H9 (cell line): ENCODE measurements at regions not wholly inside any gene's neighbourhood (a gene's known extent, or its start where the extent isn't known, plus 50 kb on each side); places are given as distances from the start of the nearest gene placed in this dataset.

Source experiments
- DNase-seq: peaks from one replicate; pipeline ENCODE4 v3.0.0-alpha.2; 2017
- H2AFZ ChIP-seq: one replicate; pipeline ENCODE4 v1.6.1; 2013; ENCODE audit warnings: mild to moderate bottlenecking, low read length, control low read depth, moderate library complexity
- H2AK5ac ChIP-seq: 2 replicates; pipeline ENCODE4 v1.6.1; 2013; ENCODE audit warnings: low read length, control low read depth, mixed read lengths; ENCODE audit not compliant: insufficient read length
- H2BK120ac ChIP-seq: one replicate; pipeline ENCODE4 v1.6.1; 2013; ENCODE audit warnings: low read depth, mild to moderate bottlenecking, low read length, control low read depth, inconsistent platforms; ENCODE audit not compliant: poor library complexity, severe bottlenecking
- H2BK12ac ChIP-seq: 2 replicates; pipeline ENCODE4 v1.6.1; 2013; ENCODE audit warnings: low read length, control low read depth, mixed read lengths, low read depth; ENCODE audit not compliant: insufficient read length
- H2BK15ac ChIP-seq: 2 replicates; pipeline ENCODE4 v1.6.1; 2013; ENCODE audit warnings: low read depth, low read length, control low read depth
- H2BK20ac ChIP-seq: one replicate; pipeline ENCODE4 v1.6.1; 2013; ENCODE audit warnings: low read depth, mild to moderate bottlenecking, low read length, control low read depth, inconsistent platforms; ENCODE audit not compliant: poor library complexity, severe bottlenecking
- H2BK5ac ChIP-seq: 2 replicates; pipeline ENCODE4 v1.6.1; 2013; ENCODE audit warnings: low read length, control low read depth, mixed read lengths; ENCODE audit not compliant: insufficient read length
- H3K14ac ChIP-seq: 2 replicates; pipeline ENCODE4 v1.6.1; 2013; ENCODE audit warnings: low read length, control low read depth; ENCODE audit not compliant: insufficient read depth
- H3K18ac ChIP-seq: 2 replicates; pipeline ENCODE4 v1.6.1; 2013; ENCODE audit warnings: low read depth, mild to moderate bottlenecking, mixed read lengths, low read length, control low read depth; ENCODE audit not compliant: insufficient read length
- H3K23ac ChIP-seq: 2 replicates; pipeline ENCODE4 v1.6.1; 2013; ENCODE audit warnings: low read length, control low read depth, mixed read lengths, low read depth; ENCODE audit not compliant: insufficient read length
- H3K23me2 ChIP-seq: 2 replicates; pipeline ENCODE4 v1.6.1; 2013; ENCODE audit warnings: low read depth, mild to moderate bottlenecking, mixed read lengths, low read length, control low read depth; ENCODE audit not compliant: insufficient read length, poor library complexity, severe bottlenecking
- H3K27ac ChIP-seq: 2 replicates; pipeline ENCODE4 v1.5.1; 2013; ENCODE audit warnings: low read length, control low read depth, mixed read lengths, low read depth; ENCODE audit not compliant: insufficient read length
- H3K27me3 ChIP-seq: 2 replicates; pipeline ENCODE4 v1.6.1; 2013; ENCODE audit warnings: low read length, control low read depth, inconsistent platforms; ENCODE audit not compliant: insufficient read depth
- H3K4ac ChIP-seq: 2 replicates; pipeline ENCODE4 v1.6.1; 2013; ENCODE audit warnings: low read depth, mild to moderate bottlenecking, control low read depth, inconsistent platforms, low read length, moderate library complexity
- H3K4me1 ChIP-seq: 2 replicates; pipeline ENCODE4 v1.6.1; 2013; ENCODE audit warnings: low read length, control low read depth, inconsistent platforms; ENCODE audit not compliant: insufficient read depth
- H3K4me2 ChIP-seq: 2 replicates; pipeline ENCODE4 v1.6.1; 2013; ENCODE audit warnings: low read length, control low read depth, mixed read lengths; ENCODE audit not compliant: insufficient read length, insufficient read depth
- H3K56ac ChIP-seq: 2 replicates; pipeline ENCODE4 v1.6.1; 2013; ENCODE audit warnings: low read depth, mild to moderate bottlenecking, mixed read lengths, low read length, control low read depth; ENCODE audit not compliant: insufficient read length
- H3K79me1 ChIP-seq: 2 replicates; pipeline ENCODE4 v1.6.1; 2013; ENCODE audit warnings: low read depth, mild to moderate bottlenecking, moderate library complexity, low read length, control low read depth, inconsistent platforms; ENCODE audit not compliant: insufficient read depth, poor library complexity, severe bottlenecking
- H3K79me2 ChIP-seq: 2 replicates; pipeline ENCODE4 v1.6.1; 2013; ENCODE audit warnings: low read length, control low read depth, inconsistent platforms; ENCODE audit not compliant: insufficient read depth
- H3K9ac ChIP-seq: 2 replicates; pipeline ENCODE4 v1.6.1; 2013; ENCODE audit warnings: low read length, control low read depth, mixed read lengths; ENCODE audit not compliant: insufficient read length; ENCODE audit errors: extremely low read depth
- H3K9me3 ChIP-seq: one replicate; pipeline ENCODE4 v1.6.1; 2013; ENCODE audit warnings: low read depth, low read length, inconsistent platforms; ENCODE audit not compliant: control insufficient read depth
- H3T11ph ChIP-seq: one replicate; pipeline ENCODE4 v1.6.1; 2013; ENCODE audit warnings: mild to moderate bottlenecking, low read length, control low read depth, inconsistent platforms
- H4K20me1 ChIP-seq: one replicate; pipeline ENCODE4 v1.6.1; 2013; ENCODE audit not compliant: control insufficient read depth, insufficient read length, insufficient read depth
- H4K5ac ChIP-seq: 2 replicates; pipeline ENCODE4 v1.6.1; 2013; ENCODE audit warnings: low read depth, mild to moderate bottlenecking, mixed read lengths, low read length, control low read depth; ENCODE audit not compliant: insufficient read length
- H4K8ac ChIP-seq: replicated peaks from 2 replicates; pipeline ENCODE4 v1.6.1; 2013; ENCODE audit warnings: low read length, control low read depth, mixed read lengths, low read depth; ENCODE audit not compliant: insufficient read length
- H4K91ac ChIP-seq: 2 replicates; pipeline ENCODE4 v1.6.1; 2013; ENCODE audit warnings: low read depth, mild to moderate bottlenecking, moderate library complexity, mixed read lengths, low read length, control low read depth; ENCODE audit not compliant: insufficient read length
- H3K27ac Mint-ChIP-seq, 3 experiments: 2 replicates in 2 of 3; 3 replicates in 1 of 3; pipeline ENCODE4 v1.8.0; 2020 to 2021; ENCODE audit warnings: mixed read lengths in 3 of 3, mild to moderate bottlenecking in 1 of 3, moderate library complexity in 1 of 3
- H3K27me3 Mint-ChIP-seq: 2 replicates; pipeline ENCODE4 v1.8.0; 2021; ENCODE audit warnings: low read depth, mild to moderate bottlenecking, moderate library complexity, mixed read lengths
- H3K36me3 Mint-ChIP-seq, 3 experiments: 2 replicates in 2 of 3; 3 replicates in 1 of 3; pipeline ENCODE4 v1.8.0; 2020 to 2021; ENCODE audit warnings: low read depth in 3 of 3, mixed read lengths in 3 of 3; ENCODE audit not compliant: insufficient read depth in 1 of 3
- H3K4me1 Mint-ChIP-seq, 2 experiments: 2 replicates each; pipeline ENCODE4 v1.8.0; 2020; ENCODE audit warnings: mixed read lengths in 2 of 2
- H3K4me3 Mint-ChIP-seq, 2 experiments: 2 replicates in 1 of 2; 3 replicates in 1 of 2; pipeline ENCODE4 v1.8.0; 2020 to 2021; ENCODE audit warnings: mild to moderate bottlenecking in 2 of 2, mixed read lengths in 2 of 2, moderate library complexity in 1 of 2
- H3K9me3 Mint-ChIP-seq, 2 experiments: 2 replicates in 1 of 2; 3 replicates in 1 of 2; pipeline ENCODE4 v1.8.0; 2020; ENCODE audit warnings: mild to moderate bottlenecking in 2 of 2, mixed read lengths in 2 of 2, moderate library complexity in 1 of 2
- TF ChIP-seq, protein P1 (sequence below): fragments of 200-600 bp; sonication (generic); conservative IDR thresholded peaks from 3 replicates; pipeline ENCODE4 v1.8.0; 2021; ENCODE audit warnings: antibody characterized with exemption, mild to moderate bottlenecking

DNA sequence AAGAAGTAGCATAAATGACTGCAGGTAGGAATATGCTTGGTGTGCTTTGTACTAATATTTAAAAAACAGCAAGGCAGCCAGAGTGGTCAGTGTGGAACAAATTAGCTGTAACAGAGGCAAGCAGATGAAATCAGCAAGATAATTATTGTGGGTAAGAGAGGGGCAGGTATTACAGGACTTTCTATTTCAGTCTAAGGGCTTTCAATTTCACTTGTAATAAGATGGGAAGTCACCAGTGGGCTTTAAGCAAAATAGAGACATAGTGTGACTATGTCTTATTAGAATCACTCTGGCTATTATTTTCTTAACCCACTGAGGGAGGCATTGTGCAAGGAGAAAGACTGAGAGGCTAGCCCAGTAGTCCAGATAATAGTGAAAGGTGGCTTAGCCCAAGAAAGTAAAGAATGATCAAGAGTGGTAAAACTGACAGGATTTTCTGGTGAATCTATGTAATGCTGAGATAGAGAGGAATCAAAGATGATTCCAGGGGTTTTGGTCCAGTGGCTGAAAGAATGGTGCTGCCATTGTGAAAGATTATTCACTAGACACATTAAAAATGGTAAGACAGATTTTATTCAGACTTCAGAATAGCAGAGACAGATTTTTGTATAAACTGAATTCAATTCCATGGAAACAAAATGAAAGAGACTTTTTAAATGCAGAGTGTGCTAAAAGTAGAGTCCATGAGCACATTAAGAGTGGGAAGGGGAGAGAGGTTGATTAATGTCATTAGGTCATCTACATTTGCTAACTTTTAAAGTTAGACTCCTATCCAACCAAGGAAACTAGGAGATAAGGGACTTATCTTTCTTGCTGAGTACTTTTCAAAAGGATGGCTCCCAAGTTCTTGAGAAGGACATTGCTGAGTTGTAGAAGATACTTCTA, 1136.0 kb downstream of the HACE1 start:
- Histone ChIP-seq H2AK5ac (no peak overlapping the region), H2BK12ac (no peak overlapping the region), H2BK15ac (no peak overlapping the region), H3K79me2 (no peaks in the 10 kb centered on the region), H3K9me3 (no peaks in the 10 kb centered on the region), H3K4me2 (no peak overlapping the region), H2BK20ac (no peak overlapping the region), H3K18ac (no peak overlapping the region), H3K27me3 (no peaks in the 10 kb centered on the region), H3K9ac (no peak overlapping the region), H3K56ac (no peak overlapping the region), H3K4me1 (no peaks in the 10 kb centered on the region), H3K23me2 (no peaks in the 10 kb centered on the region), H3K14ac (no peak overlapping the region), H3K23ac (no peak overlapping the region), H3K79me1 (no peaks in the 10 kb centered on the region), H4K8ac (no peak overlapping the region), H2BK120ac (no peak overlapping the region), H2BK5ac (no peak overlapping the region), H2AFZ (no peak overlapping the region), H4K5ac (no peak overlapping the region), H3K4ac (no peak overlapping the region), H3T11ph (no peak overlapping the region), H4K91ac (no peak overlapping the region), H3K27ac (no peak overlapping the region), H4K20me1 (no peaks in the 10 kb centered on the region)
- H3K9me3 Mint-ChIP-seq, result no peaks in the 10 kb centered on the region
- no peaks in the 10 kb centered on the region for H3K27me3 Mint-ChIP-seq
- H3K36me3 Mint-ChIP-seq, result no peaks in the 10 kb centered on the region
- 0 out of 4 replicates have a peak, but pooled peaks cover 0 to 2% of the 10 kb centered on the region in 2 experiments for H3K4me1 Mint-ChIP-seq
- no peak for DNase-seq
- TF ChIP-seq, protein P1, sequence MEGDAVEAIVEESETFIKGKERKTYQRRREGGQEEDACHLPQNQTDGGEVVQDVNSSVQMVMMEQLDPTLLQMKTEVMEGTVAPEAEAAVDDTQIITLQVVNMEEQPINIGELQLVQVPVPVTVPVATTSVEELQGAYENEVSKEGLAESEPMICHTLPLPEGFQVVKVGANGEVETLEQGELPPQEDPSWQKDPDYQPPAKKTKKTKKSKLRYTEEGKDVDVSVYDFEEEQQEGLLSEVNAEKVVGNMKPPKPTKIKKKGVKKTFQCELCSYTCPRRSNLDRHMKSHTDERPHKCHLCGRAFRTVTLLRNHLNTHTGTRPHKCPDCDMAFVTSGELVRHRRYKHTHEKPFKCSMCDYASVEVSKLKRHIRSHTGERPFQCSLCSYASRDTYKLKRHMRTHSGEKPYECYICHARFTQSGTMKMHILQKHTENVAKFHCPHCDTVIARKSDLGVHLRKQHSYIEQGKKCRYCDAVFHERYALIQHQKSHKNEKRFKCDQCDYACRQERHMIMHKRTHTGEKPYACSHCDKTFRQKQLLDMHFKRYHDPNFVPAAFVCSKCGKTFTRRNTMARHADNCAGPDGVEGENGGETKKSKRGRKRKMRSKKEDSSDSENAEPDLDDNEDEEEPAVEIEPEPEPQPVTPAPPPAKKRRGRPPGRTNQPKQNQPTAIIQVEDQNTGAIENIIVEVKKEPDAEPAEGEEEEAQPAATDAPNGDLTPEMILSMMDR, result no peak
- H3K4me3 Mint-ChIP-seq, result no peak overlapping the region
- H3K27ac Mint-ChIP-seq, result no peak overlapping the region
